HG02938 (cell line): ENCODE measurements at regions not wholly inside any gene's neighbourhood (a gene's known extent, or its start where the extent isn't known, plus 50 kb on each side); places are given as distances from the start of the nearest gene placed in this dataset.
"Not testable (repeated sequence)": the region's sequence is repeated elsewhere in the genome, so short reads cannot be mapped to it uniquely, and the experiment has no call there.

Source experiments
- ATAC-seq: cut with Tn5 transposase; IDR thresholded peaks from one replicate; pipeline ENCODE4 v1.9.1; 2021; ENCODE audit warnings: mild to moderate bottlenecking, moderate library complexity; ENCODE audit not compliant: unreplicated experiment

DNA sequence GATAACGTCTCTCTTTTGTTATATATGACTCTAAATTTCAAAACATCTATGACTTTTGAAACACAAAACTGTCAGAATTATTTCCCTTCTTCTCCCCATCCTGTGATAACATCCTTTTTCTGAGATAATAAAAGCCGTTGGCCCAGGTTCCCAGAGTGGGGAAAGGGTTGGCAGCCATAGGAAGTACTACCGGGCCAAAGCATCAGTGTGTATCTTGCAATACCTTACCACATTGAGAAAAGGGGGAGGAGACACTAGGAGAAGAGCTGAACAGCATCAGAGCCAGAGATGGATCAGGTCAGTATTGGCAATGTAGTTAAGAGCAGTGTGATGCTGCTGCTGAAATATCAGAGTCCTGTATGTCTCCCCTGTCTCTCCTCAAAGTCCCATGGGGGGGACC, 210.0 kb upstream of the PROK2 start:
- ATAC-seq = no peak

DNA sequence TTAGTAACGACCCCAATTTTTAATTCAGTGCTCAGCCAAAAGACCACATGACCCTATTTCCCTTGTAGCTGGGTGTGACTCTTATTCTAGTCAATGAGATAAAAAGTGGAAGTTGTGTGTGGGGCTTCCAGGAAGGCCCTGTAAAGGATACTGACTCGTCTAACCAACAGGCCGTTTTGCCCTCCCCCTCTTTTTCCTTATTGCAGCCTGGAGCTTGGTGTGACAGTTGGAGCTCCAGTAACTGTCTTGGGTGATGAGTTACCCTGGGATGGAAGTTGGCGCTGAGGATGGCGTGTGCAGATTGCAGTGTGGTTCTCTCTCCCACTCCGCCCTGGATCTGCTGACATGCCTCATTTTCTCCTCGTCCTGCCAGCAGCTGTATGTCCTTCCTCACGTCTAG, 209.3 kb upstream of the PROK2 start:
- no peak for ATAC-seq

DNA sequence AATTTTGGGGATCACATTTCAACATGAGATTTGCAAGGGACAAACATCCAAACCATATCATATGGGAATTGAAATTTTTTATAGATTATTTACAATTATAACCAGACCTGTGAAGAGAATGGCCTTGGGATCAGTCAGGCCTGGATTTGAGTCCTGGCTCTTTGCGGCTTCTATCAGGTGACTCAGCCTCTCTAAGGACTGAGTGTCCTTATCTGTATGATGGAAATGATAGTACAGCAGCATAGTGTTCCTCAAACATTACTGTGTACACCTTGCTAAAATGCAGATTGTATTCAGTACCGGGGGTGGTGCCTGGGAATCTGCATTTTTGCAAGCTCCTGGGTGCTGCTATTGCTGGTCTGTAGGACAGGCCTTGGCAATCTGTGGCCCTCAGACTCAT, 206.7 kb upstream of the PROK2 start:
- ATAC-seq = no peak

DNA sequence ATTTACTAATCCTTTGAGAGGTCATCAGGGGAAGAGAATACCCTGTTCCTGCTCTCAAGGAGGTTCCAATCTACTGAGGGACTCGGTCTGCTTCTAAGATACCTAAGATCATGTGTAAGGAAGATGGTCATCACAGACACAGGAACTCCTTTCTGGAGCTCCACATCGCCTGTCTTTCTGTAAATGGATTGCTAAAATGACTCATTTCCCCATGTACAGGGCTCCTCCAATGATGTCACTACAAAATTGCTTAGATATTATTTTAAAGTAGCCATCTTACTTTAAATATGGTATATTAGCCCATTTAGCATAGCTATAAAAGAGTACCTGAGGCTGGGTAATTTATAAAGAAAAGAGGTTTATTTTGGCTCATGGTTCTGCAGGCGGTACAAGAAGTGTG, 206.1 kb upstream of the PROK2 start:
- no peak for ATAC-seq

DNA sequence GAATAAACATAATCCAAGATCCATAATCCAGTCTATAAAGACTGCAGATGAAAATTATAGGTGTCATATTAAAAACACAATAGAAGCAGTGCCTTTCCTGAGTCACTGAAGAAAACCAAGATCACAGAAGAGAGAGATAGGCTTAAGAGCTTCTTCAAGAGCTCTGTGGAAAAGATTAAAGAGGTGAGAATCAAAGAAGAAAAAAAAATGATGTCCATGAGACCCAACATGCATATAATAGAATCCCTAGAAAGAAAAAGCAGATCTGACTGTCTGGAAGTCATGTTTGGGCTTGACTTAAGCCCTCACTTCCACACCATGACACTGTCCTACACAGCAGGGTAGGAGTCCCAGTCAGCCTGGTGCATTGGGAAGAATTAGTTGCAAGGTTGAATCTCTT, 205.6 kb upstream of the PROK2 start:
- no peak for ATAC-seq

DNA sequence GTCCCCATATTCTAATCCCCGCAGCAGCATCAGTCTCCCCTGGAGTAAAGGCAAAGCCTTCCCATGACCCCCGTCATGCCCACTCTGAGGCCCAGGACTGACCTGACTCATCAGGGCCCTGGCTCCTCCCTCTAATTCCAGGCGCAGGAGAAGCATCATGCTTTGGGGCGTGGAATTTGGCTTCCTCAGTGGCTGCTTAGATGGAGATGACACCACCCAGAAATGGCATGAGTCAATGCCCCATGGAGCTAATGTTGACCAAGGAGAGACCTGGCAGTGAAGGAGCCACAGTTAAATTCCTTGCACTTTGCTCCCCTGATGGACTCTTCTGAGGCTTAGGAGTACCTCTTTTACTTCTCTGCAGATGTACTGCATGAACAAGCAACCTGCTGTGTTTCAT, 204.2 kb upstream of the PROK2 start:
- no peak for ATAC-seq

DNA sequence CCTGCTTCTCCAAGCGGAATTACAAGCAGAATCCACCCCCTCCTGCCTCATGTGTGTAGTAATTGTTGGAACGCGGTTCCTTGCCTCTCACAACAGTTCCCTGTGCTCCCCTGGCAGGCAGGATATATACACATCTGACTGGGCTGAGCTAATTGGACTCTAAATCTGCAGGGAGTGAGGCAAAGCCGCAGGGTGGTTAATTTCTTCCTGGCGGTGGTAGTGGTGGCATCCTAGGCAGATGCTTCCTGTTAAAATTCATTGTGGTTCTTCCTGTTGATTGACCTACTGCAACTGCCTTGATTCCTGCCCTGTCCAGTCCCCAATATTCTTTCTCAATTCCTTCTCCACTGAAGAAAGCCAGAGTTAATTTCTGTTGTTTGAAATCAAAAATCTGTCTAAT, 202.9 kb upstream of the PROK2 start:
- no peak for ATAC-seq

DNA sequence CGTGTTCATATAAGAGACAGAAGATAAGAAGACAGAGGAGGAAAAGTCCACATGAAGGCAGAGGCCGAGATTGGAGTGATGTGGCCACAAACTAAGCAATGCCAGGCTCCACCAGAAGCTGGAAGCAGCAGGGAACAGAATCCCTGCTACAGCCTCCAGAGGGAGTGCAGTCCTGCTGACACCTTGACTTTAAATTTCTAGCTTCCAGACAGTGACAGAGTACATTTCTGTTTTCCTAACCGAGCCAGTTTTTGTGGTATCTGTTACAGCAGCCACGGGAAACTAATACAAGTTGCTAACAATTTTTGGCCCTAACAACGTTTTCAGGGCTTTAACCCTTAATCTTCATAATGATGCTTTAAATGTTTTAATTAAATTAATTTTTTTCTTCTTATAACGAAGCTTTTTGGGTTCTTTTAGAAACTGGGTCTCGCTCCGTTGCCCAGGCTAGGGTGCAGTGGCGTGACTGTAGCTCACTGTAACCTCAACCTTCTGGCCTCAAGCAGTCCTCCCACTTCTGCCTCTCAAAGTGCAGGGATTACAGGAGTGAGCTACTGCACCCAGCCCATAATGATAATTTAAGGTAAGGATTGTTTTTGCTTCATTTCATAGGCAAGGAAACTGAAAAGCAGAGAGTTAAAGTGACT, 202.3 kb upstream of the PROK2 start:
- no peak for ATAC-seq

DNA sequence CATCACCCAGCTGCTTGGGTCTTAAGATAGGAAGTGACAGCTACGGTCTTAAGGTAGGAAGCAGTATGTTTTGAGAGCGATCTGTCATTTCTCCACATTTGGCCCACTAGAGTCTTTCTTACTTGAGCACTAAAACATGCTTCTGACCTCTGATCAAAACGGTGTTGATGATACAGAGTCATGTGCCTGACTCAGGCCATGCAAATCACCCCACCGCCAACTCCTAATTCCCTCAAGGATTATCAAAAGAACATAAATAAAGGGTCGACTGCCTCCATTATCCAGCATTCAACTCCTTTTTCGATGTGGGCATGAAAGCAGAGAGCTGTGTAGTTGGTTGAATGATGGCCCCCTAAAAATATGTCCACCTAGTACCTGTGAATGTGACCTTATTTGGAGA, 201.7 kb upstream of the PROK2 start:
- no peak for ATAC-seq

DNA sequence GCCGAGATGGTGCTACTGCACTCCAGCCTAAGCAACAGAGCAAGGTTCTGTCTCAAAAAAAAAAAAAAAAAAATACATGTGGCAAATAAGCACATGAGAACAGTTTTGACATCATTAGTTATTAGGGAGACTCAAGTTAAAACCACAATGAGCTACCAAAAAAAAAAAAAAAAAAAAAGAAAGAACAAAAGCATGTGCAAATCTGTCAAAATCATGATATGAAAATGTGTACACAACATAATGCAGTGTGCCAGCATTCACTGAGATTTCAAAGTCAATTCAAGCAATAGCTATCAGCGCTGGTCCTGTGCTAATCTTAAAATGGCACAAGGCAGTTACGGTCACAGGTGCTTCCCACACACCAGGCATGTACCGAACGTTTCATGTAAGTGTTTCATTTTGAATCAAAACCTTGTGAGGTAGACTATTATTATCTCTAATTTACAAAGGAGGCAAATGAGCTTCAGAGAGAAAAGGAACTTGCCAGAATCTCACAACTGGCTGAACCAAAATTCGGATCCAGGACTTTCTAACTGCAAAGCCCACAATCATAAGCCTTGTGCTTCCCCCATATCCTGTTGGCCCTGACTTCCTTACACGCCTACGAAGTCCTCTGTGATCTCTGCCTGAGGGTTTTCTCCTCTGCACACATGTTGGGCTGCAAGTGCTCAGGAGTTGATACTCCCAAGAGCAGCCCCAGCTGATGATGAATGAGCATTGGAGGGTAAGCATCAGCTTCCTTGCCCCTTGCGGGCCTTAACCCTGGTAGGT, 200.1 kb upstream of the PROK2 start:
- peak; percentile 91 for ATAC-seq

DNA sequence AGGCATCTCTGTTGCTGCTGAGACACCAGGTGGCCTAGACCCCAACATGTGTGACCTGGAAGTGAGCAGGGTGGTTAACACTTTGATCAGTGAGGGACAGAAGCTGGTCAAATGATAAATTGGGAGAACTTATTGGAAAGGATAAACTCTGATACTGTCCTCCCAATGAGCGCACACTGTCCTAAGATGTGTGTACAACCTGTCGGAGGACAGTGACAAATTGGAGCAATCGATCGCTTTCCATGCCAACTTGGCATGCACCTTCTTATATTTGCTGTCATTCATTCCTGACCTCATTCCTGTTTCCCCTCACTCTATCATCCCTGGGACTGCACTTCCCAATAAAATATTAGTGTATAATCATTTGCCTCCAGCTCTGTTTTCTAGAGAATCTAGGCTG, 198.7 kb upstream of the PROK2 start:
- ATAC-seq = no peak

DNA sequence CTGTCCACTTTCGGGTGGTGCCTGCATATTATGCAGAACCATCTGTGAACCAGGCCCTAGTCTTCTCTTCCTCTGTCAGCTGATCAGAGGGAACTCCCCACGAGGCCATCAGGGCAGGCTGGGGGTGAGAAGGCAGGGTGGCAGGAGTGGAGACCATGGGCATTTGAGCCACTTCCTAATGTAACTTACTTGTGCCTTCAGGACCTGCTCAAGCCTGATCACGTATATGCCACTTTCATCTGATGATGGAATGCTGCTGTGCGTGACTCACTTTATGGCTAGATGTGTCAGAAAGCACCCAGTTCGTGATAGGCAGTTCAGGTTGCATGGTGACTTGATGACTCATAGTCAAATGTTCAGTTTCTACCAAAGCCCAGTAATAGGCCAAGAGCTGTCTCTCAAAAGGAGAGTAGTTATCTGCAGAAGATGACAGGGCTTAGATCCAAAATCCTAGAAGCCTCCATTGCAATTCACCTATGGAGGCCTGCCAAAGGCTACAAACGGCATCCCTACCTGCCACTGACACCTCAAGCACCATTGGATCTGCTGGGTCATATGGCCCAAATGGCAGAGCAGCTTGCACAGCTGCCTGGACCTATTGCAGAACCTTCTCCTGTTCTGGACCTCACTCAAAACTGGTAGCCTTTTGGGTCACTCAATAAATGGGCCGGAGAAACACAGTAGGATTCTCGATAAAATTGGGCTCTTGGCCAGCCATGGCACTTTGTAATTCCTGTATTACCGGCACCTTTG, 197.7 kb upstream of the PROK2 start:
- not testable (repeated sequence) for ATAC-seq

DNA sequence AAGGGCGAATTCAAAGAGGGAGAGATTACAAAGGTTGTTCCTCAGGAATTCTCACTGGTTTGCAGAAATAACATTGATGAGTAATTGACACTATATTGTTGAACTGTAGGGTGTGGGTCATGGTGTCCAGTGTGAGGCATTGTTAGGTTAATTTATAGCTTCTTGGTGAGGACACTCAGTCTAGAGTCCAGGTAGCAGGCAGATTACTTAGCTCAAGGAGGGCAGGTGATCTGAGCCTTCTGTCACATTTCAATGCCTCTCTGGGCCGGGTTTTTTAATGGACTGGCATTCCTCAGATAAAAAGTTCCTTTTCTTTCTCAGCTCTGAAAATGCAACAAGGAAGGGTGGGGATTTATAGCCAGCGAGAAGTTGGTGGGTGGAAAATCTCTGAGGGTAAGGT, 194.2 kb upstream of the PROK2 start:
- ATAC-seq = no peak

DNA sequence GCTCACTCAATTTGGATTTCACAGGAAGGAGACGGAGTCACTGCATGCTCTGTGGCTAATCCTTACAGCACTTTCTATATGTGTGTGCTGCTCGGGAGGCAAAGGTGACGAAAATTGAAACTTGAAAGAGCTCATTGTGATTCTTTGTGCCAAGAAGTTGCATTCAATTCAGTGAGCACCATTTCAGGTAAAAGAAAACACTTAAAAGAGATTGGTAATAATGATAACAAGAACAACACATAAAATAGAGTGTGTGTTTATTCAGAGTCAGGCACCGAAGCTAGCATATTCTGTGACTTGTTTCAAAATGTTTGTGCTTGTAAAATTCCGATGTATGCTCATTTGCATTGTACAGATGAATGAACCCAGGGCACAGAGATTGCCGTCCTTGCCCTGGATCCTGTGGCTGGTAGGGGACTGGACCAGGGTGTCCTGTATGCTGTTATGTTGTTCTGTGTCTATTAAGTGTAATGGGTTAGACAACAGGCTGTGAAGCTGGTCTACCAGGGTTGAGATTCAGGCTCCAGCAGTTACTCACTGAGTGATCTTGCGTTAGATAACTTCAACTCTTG, 193.3 kb upstream of the PROK2 start:
- peak; percentile 80 for ATAC-seq

DNA sequence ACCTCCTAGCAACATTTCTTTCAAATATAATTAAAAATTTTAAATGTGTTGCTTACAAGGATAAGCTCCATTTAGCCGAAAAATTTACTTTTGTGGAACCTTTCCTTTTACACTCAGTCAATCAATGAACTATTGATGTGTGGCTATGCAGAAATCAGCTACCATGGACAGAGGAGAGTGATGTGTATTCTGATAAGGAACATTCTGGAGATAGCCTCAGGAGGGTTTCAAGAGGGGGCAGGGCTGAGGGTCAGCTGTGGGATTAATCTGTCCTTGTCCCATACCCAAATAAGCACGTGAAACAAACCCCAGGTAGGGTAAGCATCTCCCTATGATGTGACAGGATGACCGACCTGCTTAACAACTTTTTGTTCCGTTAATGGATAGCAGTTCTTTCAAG, 192.6 kb upstream of the PROK2 start:
- peak; percentile 6 for ATAC-seq

DNA sequence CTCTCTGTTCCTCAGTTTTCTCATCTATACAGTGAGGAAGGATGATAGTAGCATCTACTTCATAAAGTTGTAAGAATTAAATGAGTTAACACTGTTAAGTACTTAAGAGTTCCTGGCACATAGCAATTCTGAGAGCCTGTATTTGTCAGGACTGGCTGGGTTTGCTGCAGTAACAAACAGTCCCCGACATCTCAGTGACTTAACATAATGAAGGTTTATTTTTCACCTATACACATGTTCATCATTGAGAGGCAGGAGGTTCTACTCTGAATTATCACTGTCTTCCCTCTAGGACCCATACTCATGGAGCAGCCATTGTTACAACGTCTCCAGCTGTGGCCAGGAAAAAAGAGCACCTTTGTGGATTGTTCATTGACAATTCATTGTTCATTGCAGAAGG, 190.6 kb upstream of the PROK2 start:
- no peak for ATAC-seq

DNA sequence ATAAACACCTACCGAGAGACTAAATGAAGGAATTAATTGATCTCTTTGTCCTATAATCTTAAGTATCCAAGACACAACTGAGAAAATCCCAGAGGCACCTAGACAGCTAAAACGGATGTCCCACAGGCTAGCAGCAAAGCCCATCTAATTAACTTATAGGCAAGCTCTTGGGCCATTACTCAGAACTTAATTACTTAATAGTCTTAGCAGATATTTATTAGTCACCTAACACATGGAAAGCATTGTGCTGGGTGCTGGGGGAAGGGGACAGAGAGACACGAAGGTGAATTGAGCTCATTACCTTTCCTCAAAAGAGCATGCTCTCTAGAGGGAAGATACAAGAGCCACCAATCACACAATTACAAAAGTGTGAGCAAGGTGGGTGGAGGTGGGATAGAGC, 189.8 kb upstream of the PROK2 start:
- ATAC-seq = no peak

DNA sequence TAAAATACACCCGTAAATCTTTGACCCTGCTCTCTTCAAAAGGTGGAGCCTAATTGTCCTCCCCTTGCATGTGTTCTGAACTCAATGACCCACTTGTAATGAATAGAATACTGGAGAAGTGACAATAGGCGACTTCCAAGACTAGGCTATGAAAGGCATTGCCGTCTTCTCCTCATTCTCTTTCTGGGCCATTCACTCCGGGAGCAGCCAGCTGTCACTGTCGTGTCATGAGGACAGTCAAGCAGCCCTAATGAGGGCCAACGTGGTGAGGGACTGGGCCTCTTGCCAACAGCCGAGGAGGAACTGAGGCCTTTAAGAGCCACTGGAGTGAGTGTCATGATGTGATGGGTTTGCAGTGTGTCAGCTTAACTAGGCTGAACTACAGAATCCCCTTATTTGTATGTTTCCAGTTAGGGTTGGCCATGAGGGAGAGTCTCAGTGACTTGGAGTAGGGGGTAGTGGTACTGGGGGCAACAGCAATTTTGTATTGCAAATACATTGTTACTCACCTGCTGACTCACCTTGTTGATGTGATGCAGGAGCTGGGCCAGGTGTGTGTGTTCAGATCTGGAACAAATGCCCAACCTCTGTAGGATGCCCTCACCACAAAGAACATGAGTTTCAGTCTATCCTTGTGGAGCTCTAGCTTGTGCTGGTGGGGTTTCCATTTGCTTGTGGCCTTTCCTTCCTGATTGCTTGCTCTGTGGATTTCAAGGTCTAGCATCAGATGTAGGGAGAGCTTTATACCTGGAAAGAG, 188.5 kb upstream of the PROK2 start:
- ATAC-seq = no peak

DNA sequence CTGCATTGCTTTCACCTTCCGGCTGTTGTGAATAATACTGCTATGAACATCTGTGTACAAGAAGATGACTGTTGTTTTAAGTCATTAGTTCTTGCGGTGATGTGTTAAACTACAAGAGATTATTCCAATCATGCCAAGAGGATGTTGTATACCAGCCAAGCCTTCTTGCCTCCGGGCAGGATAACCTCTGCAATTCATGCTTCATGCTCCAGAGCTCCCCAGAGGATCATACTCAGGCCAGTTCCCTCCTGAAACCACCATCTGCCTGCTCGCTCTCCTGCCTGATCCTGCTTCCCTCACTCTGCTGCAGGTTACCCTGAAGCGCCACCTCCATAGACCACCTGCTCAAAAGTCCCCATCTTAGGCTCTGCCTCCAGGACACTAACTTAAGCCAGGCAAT, 187.1 kb upstream of the PROK2 start:
- ATAC-seq = no peak

DNA sequence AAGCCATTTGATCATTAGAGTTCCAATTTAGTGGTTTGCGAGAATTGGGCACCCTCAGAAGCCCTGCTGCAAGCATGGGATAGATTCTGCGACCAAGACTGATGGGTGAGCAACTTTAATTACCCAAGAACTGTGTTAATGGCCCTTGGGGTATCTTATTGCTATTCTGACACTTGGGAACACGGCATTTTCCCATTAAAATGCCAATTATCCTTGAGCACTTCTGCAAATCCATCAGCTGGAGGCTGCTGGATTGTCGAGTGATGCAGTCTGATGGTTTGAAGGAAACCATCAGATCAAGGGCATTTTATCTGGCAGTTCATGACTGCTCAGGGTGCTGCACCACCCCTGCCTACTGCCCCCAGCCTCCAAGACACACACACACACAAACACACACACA, 183.6 kb upstream of the PROK2 start:
- no peak for ATAC-seq

DNA sequence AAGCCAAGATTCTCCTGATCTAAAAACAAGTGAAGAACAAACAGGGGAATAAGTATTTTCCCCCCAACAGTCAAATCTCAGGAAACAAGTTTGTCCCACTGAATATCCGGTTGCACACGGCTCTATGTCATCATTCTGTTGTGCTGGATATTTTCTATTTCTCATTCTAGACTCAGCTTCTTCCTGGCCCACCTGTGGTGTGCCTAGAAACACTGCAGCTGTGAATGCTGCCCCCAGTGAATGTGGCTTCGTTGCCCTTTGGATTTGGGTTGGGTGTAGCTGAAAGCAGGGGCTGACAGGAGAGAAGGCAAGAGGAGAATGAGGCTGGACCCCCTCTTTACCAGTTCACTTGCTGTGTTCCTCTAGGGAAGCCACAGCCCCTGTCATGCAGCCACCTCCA, 181.2 kb upstream of the PROK2 start:
- no peak for ATAC-seq
